Parathyroid adenoma (tissue), 2 donors: ENCODE measurements at regions not wholly inside any gene's neighbourhood (a gene's known extent, or its start where the extent isn't known, plus 50 kb on each side); places are given as distances from the start of the nearest gene placed in this dataset.

Experiments
- H2AFZ ChIP-seq: fragments of 300-600 bp; sonication (generic); one replicate; pipeline ENCODE4 v1.7.0; 2017; ENCODE audit warnings: antibody characterized with exemption, mild to moderate bottlenecking
- H3K27ac ChIP-seq: fragments of 300-600 bp; sonication (generic); one replicate; pipeline ENCODE4 v1.7.0; 2017
- H3K27me3 ChIP-seq: fragments of 300-600 bp; sonication (generic); one replicate; pipeline ENCODE4 v1.7.0; 2017; ENCODE audit warnings: low read length; ENCODE audit not compliant: control insufficient read depth, insufficient read depth
- H3K36me3 ChIP-seq: fragments of 300-600 bp; sonication (generic); one replicate; pipeline ENCODE4 v1.7.0; 2017; ENCODE audit warnings: low read length; ENCODE audit not compliant: control insufficient read depth, insufficient read depth
- H3K4me1 ChIP-seq: fragments of 300-600 bp; sonication (generic); one replicate; pipeline ENCODE4 v1.7.0; 2017; ENCODE audit warnings: control low read depth
- H3K4me2 ChIP-seq: fragments of 300-600 bp; sonication (generic); one replicate; pipeline ENCODE4 v1.7.0; 2017; ENCODE audit warnings: low read length
- H3K4me3 ChIP-seq: fragments of 300-600 bp; sonication (generic); one replicate; pipeline ENCODE4 v1.7.0; 2017; ENCODE audit warnings: low read depth, low read length
- H3K79me2 ChIP-seq: fragments of 300-600 bp; sonication (generic); one replicate; pipeline ENCODE4 v1.7.0; 2017; ENCODE audit warnings: control low read depth
- H3K9ac ChIP-seq: fragments of 300-600 bp; sonication (generic); one replicate; pipeline ENCODE4 v1.7.0; 2017; ENCODE audit warnings: mild to moderate bottlenecking
- H3K9me3 ChIP-seq: fragments of 300-600 bp; sonication (generic); one replicate; pipeline ENCODE4 v1.7.0; 2017; ENCODE audit warnings: low read length; ENCODE audit not compliant: control insufficient read depth
- TF ChIP-seq, protein P1 (sequence below): fragments of 300-600 bp; sonication (generic); IDR thresholded peaks from one replicate; pipeline ENCODE4 v1.7.0; 2017; ENCODE audit warnings: antibody characterized with exemption, mild to moderate bottlenecking
- donor health status: primary hyperparathyroidism.

DNA sequence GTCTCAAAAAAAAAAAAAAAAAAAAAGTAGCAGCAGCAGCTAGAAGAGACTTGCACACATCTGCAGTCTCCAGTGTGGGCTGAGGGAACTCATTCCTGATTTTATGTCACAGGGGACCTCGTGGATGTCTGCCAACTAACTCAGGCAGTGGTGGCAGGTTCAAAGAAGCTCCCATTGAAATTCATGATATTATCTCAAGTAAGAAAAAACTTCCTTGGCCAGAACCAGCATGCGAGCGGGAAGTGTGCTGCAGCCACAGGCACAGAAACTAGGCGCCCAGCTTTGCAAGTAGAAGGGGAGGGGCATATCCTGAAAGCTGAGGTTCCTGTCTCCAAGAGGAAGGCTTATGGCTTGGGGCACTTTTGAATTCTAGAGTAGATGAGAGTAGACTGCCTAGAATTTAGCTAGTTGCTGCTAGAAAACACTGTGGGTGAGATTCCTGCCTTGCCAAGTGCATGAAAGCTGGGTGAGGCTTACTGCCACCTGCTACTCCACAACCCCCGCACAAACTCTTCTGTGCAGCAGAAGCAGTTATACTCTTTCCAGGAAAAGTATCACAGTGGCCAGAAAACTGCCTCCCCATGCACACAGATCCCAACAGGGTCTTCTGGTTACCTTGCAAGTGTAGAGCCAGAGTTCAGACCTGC, 603.8 kb upstream of the CA10 start:
- no peak overlapping the region for H2AFZ ChIP-seq
- no peak overlapping the region for H3K4me2 ChIP-seq
- H3K9ac ChIP-seq = no peak overlapping the region
- H3K79me2 ChIP-seq = no peaks in the 10 kb centered on the region
- TF ChIP-seq, protein P1, sequence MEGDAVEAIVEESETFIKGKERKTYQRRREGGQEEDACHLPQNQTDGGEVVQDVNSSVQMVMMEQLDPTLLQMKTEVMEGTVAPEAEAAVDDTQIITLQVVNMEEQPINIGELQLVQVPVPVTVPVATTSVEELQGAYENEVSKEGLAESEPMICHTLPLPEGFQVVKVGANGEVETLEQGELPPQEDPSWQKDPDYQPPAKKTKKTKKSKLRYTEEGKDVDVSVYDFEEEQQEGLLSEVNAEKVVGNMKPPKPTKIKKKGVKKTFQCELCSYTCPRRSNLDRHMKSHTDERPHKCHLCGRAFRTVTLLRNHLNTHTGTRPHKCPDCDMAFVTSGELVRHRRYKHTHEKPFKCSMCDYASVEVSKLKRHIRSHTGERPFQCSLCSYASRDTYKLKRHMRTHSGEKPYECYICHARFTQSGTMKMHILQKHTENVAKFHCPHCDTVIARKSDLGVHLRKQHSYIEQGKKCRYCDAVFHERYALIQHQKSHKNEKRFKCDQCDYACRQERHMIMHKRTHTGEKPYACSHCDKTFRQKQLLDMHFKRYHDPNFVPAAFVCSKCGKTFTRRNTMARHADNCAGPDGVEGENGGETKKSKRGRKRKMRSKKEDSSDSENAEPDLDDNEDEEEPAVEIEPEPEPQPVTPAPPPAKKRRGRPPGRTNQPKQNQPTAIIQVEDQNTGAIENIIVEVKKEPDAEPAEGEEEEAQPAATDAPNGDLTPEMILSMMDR = no peak
- H3K27ac ChIP-seq = no peak overlapping the region
- no peak overlapping the region for H3K4me3 ChIP-seq
- no peaks in the 10 kb centered on the region for H3K4me1 ChIP-seq
- peaks cover 3% of the 10 kb centered on the region for H3K9me3 ChIP-seq
- H3K36me3 ChIP-seq = no peaks in the 10 kb centered on the region
- no peaks in the 10 kb centered on the region for H3K27me3 ChIP-seq

DNA sequence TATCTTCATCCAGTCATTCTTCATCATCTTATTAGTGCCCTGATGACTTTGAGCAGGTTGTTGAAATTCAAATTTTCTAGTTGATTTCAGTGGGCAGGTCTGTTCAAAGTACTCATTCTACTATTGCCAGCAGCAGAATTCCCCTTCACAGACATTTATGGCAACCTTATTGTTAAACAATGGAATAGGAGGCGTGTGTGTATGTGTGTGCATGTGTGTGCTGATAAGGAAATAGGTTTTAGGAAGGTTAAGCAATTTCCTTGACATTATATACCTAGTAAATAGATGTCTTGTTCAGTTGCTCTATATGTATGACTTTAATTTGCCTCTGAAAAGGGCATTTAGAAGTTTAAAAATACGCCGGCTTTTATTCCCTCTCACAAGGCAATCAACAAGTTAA, 601.4 kb upstream of the CA10 start:
- H3K27ac ChIP-seq = no peak overlapping the region
- no peaks in the 10 kb centered on the region for H3K4me1 ChIP-seq
- H3K27me3 ChIP-seq = no peaks in the 10 kb centered on the region
- H3K9me3 ChIP-seq = peaks cover 3% of the 10 kb centered on the region
- no peaks in the 10 kb centered on the region for H3K79me2 ChIP-seq
- TF ChIP-seq, protein P1 = no peak
- no peaks in the 10 kb centered on the region for H3K36me3 ChIP-seq
- H3K9ac ChIP-seq = no peak overlapping the region
- H2AFZ ChIP-seq = no peak overlapping the region
- H3K4me3 ChIP-seq = no peak overlapping the region
- H3K4me2 ChIP-seq = no peak overlapping the region

DNA sequence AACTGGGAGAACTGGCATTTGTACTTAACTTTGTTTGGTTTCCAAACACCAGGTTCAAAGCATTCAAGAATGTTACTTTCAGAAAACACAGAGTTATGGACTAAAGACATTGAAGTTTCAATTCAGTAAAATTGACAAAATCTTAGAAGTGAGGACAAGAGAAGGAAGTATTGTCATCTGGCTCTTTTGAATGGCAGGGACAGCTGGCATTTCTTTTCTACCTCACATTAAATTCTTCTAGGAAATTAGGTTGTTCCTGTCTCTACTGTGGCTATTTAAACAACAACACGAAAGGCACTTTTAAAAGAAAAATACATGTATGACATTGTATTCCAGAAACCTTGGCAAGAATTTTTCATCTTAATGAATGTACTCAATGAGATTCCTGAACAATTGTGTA, 600.0 kb upstream of the CA10 start:
- TF ChIP-seq, protein P1 = no peak
- no peaks in the 10 kb centered on the region for H3K4me1 ChIP-seq
- H3K36me3 ChIP-seq = no peaks in the 10 kb centered on the region
- no peak overlapping the region for H3K27ac ChIP-seq
- no peaks in the 10 kb centered on the region for H3K27me3 ChIP-seq
- H3K4me2 ChIP-seq = no peak overlapping the region
- H3K79me2 ChIP-seq = no peaks in the 10 kb centered on the region
- H3K9ac ChIP-seq = no peak overlapping the region
- no peak overlapping the region for H3K4me3 ChIP-seq
- no peak overlapping the region for H2AFZ ChIP-seq
- H3K9me3 ChIP-seq = no peaks in the 10 kb centered on the region

DNA sequence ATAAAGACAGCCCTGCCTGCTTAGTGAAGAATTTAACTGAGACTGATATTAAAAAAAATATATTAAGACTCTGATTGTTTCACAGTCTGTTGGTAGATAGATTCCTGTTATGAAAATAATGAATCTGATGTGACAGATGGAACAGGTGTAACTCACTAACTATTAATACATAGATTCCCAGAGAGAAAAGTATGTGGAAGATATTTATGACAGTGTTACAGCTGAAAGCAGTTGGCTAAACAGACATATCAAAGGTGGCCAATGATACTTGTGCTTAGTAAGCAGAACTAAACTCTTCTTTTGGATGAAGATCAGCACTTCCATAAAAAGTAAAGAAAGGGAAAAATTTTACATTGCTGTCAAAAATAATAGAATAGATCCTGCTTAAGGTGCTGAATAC, 598.2 kb upstream of the CA10 start:
- H3K4me2 ChIP-seq = no peak overlapping the region
- no peak overlapping the region for H3K4me3 ChIP-seq
- no peaks in the 10 kb centered on the region for H3K9me3 ChIP-seq
- H3K27ac ChIP-seq = no peak overlapping the region
- TF ChIP-seq, protein P1 = no peak
- H2AFZ ChIP-seq = no peak overlapping the region
- no peak overlapping the region for H3K9ac ChIP-seq
- no peaks in the 10 kb centered on the region for H3K36me3 ChIP-seq
- no peaks in the 10 kb centered on the region for H3K4me1 ChIP-seq
- no peaks in the 10 kb centered on the region for H3K79me2 ChIP-seq
- no peaks in the 10 kb centered on the region for H3K27me3 ChIP-seq

DNA sequence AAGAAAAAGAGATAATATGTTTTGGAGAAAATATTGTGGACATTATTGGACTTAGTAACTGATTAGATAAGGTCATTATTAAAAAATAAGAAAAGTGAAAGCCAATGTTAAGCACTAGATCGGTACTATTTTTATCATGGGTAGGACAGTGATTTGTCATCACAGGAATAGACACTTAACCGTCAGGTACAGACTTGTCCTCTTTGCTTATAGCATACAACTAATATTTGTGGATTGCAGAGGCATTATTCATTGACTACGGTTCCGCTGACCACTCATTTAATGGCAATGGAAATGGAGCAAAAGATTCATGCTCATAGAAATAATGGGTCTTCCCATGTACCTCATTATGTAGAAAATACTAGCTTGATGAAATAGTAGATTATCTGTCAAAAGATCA, 596.3 kb upstream of the CA10 start:
- H3K36me3 ChIP-seq = no peaks in the 10 kb centered on the region
- H3K27ac ChIP-seq = no peak overlapping the region
- TF ChIP-seq, protein P1 = no peak
- no peak overlapping the region for H2AFZ ChIP-seq
- H3K79me2 ChIP-seq = no peaks in the 10 kb centered on the region
- H3K27me3 ChIP-seq = no peaks in the 10 kb centered on the region
- H3K9ac ChIP-seq = no peak overlapping the region
- H3K9me3 ChIP-seq = no peaks in the 10 kb centered on the region
- no peak overlapping the region for H3K4me2 ChIP-seq
- H3K4me3 ChIP-seq = no peak overlapping the region
- H3K4me1 ChIP-seq = no peaks in the 10 kb centered on the region
